A549 (cell line): ENCODE measurements at regions not wholly inside any gene's neighbourhood (a gene's known extent, or its start where the extent isn't known, plus 50 kb on each side); places are given as distances from the start of the nearest gene placed in this dataset.

ENCODE experiments used
- ATAC-seq, 2 experiments: fragments of 200-7000 bp in 1 of 2; fragments of >200 bp in 1 of 2; cut with Nextera tagmentation in 1 of 2; cut with Tn5 transposase in 1 of 2; 3 replicates each; pipeline versions ENCODE4 v1.8.0 to v1.9.1; 2018 to 2020; ENCODE audit warnings: mild to moderate bottlenecking in 1 of 2, moderate library complexity in 1 of 2
- CTCF ChIA-PET: fragments of 300-600 bp; sonication (Branson Sonifier 250); formaldehyde crosslinking; extraction: SDS; loops from one replicate; lab custom pipeline; 2021; ENCODE audit warnings: antibody characterized with exemption, inconsistent platforms; lab: Yijun Ruan, JAX
- POLR2A ChIA-PET: fragments of 350-600 bp; formaldehyde crosslinking; extraction: SDS; loops from one replicate; lab custom pipeline; 2021; ENCODE audit warnings: antibody characterized with exemption, inconsistent platforms; lab: Yijun Ruan, JAX
- DNase-seq, 2 experiments: peaks; one replicate each; pipeline versions ENCODE4 v3.0.0 to v3.0.0-alpha.2; 2011 to 2016; ENCODE audit warnings: low read depth in 1 of 2, low spot score in 1 of 2
- FAIRE-seq: peaks from 2 replicates; lab custom pipeline; 2011; peaks lifted over from hg19 to GRCh38; lab: Jason Lieb, UNC
- H3K27ac ChIP-seq, 2 experiments: fragments of >200 bp; sonication (Bioruptor Twin); formaldehyde crosslinking; 3 replicates each; pipeline ENCODE4 v1.5.1; 2016 to 2017
- H3K4me1 ChIP-seq: fragments of >200 bp; sonication (Bioruptor Twin); formaldehyde crosslinking; 3 replicates; pipeline ENCODE4 v1.6.1; 2016
- H3K4me2 ChIP-seq: fragments of >200 bp; sonication (Bioruptor Twin); formaldehyde crosslinking; 3 replicates; pipeline ENCODE4 v1.6.1; 2016
- H3K4me3 ChIP-seq: fragments of >200 bp; sonication (Bioruptor Twin); formaldehyde crosslinking; 3 replicates; pipeline ENCODE4 v1.5.1; 2016
- H3K9me3 ChIP-seq: fragments of >200 bp; sonication (Bioruptor Twin); formaldehyde crosslinking; 3 replicates; pipeline ENCODE4 v1.6.1; 2016
- BHLHE40 ChIP-seq: IDR thresholded peaks from 2 replicates; pipeline ENCODE4 v1.6.1; 2012; ENCODE audit warnings: low read depth, low read length, inconsistent platforms
- CBX2 ChIP-seq: fragments of 200-600 bp; sonication (generic); IDR thresholded peaks from 2 replicates; pipeline ENCODE4 v1.6.1; 2016; ENCODE audit warnings: low read depth, mild to moderate bottlenecking, borderline replicate concordance
- EHMT2 ChIP-seq: fragments of 200-600 bp; sonication (generic); IDR thresholded peaks from 2 replicates; pipeline ENCODE4 v1.6.1; 2016; ENCODE audit warnings: antibody characterized with exemption, low read depth, mild to moderate bottlenecking, moderate library complexity
- FOSB ChIP-seq: fragments of 250-450 bp; sonication (Bioruptor Pico); IDR thresholded peaks from 2 replicates; pipeline ENCODE4 v1.5.0; 2020; ENCODE audit warnings: mild to moderate bottlenecking, moderate library complexity
- HDAC2 ChIP-seq: fragments of 200-600 bp; sonication (generic); IDR thresholded peaks from 2 replicates; pipeline ENCODE4 v1.6.1; 2016
- HOXB5 ChIP-seq: fragments of 250-450 bp; sonication (Bioruptor Pico); IDR thresholded peaks from 2 replicates; pipeline ENCODE4 v1.5.0; 2020; ENCODE audit warnings: mild to moderate bottlenecking, moderate library complexity
- JUNB ChIP-seq: fragments of >200 bp; sonication (Bioruptor Twin); formaldehyde crosslinking; IDR thresholded peaks from 2 replicates; pipeline ENCODE4 v1.6.1; 2016
- KDM5A ChIP-seq: fragments of 200-600 bp; sonication (generic); IDR thresholded peaks from 2 replicates; pipeline ENCODE4 v1.6.1; 2016; ENCODE audit warnings: antibody characterized with exemption, mild to moderate bottlenecking
- MAZ ChIP-seq: fragments of 150-350 bp; IDR thresholded peaks from 2 replicates; pipeline ENCODE4 v1.6.1; 2014; ENCODE audit warnings: antibody characterized with exemption, low read depth, low read length, borderline replicate concordance
- POLR2A ChIP-seq: IDR thresholded peaks from 2 replicates; pipeline ENCODE4 v1.6.1; 2012; ENCODE audit warnings: mild to moderate bottlenecking, low read length
- POLR2AphosphoS2 ChIP-seq: conservative IDR thresholded peaks from 2 replicates; pipeline ENCODE4 v1.6.1; 2012; ENCODE audit warnings: low read length, improper control_type of control experiment, inconsistent platforms
- RAD21 ChIP-seq, 2 experiments: fragments of >200 bp in 1 of 2; sonication (Bioruptor Twin) in 1 of 2; formaldehyde crosslinking in 1 of 2; IDR thresholded peaks in 1 of 2; conservative IDR thresholded peaks in 1 of 2; 2 replicates in 1 of 2; 3 replicates in 1 of 2; pipeline ENCODE4 v1.6.1; 2012 to 2018; ENCODE audit warnings: inconsistent platforms in 1 of 2
- RCOR1 ChIP-seq: fragments of 150-350 bp; IDR thresholded peaks from 2 replicates; pipeline ENCODE4 v1.6.1; 2014; ENCODE audit warnings: antibody characterized with exemption, low read length, low read depth
- SMC3 ChIP-seq: fragments of >200 bp; sonication (Bioruptor Twin); formaldehyde crosslinking; IDR thresholded peaks from 3 replicates; pipeline ENCODE4 v1.6.1; 2018; ENCODE audit warnings: inconsistent platforms
- TFCP2L1 ChIP-seq: fragments of 250-450 bp; sonication (Bioruptor Pico); IDR thresholded peaks from 2 replicates; pipeline ENCODE4 v1.5.0; 2021; ENCODE audit warnings: mild to moderate bottlenecking
- TP53 ChIP-seq: fragments of 250-450 bp; sonication (Bioruptor Pico); IDR thresholded peaks from 2 replicates; pipeline ENCODE4 v1.5.0; 2021; ENCODE audit warnings: mild to moderate bottlenecking, moderate library complexity
- ZC3H11A ChIP-seq: fragments of 450-650 bp; IDR thresholded peaks from 2 replicates; pipeline ENCODE4 v1.6.1; 2014; ENCODE audit warnings: antibody characterized with exemption, mild to moderate bottlenecking
- ZFP36 ChIP-seq: fragments of 450-650 bp; IDR thresholded peaks from 2 replicates; pipeline ENCODE4 v1.6.1; 2014; ENCODE audit warnings: borderline replicate concordance; ENCODE audit not compliant: partially characterized antibody
- ZNF302 ChIP-seq: fragments of 250-450 bp; sonication (Bioruptor Pico); IDR thresholded peaks from 2 replicates; pipeline ENCODE4 v1.9.0; 2021; ENCODE audit warnings: inconsistent platforms, mild to moderate bottlenecking, moderate library complexity
- ZSCAN20 ChIP-seq: fragments of 250-450 bp; sonication (Bioruptor Pico); IDR thresholded peaks from 2 replicates; pipeline ENCODE4 v1.8.0; 2022; ENCODE audit warnings: mild to moderate bottlenecking, moderate library complexity
- WGBS: methylation state at CpG from one replicate; pipeline ENCODE4 v1.1.6; 2017; ENCODE audit errors: missing lambda C conversion rate; 5-methylcytosine and 5-hydroxymethylcytosine counted together
- TF ChIP-seq, protein P1 (sequence below): fragments of >200 bp; sonication (Bioruptor Twin); formaldehyde crosslinking; IDR thresholded peaks from 3 replicates; pipeline ENCODE4 v1.6.1; 2016
- TF ChIP-seq, protein P2 (sequence below): fragments of 200-600 bp; sonication (generic); IDR thresholded peaks from 2 replicates; pipeline ENCODE4 v1.6.1; 2016; ENCODE audit warnings: antibody characterized with exemption, mild to moderate bottlenecking, moderate library complexity
- TF ChIP-seq, protein P3 (sequence below): fragments of 150-350 bp; IDR thresholded peaks from 2 replicates; pipeline ENCODE4 v1.6.1; 2014; ENCODE audit warnings: low read depth, mild to moderate bottlenecking, low read length
- TF ChIP-seq, protein P4 (sequence below): fragments of 250-450 bp; sonication (Bioruptor Pico); IDR thresholded peaks from 2 replicates; pipeline ENCODE4 v1.5.0; 2020; ENCODE audit warnings: low read depth, mild to moderate bottlenecking, moderate library complexity

DNA sequence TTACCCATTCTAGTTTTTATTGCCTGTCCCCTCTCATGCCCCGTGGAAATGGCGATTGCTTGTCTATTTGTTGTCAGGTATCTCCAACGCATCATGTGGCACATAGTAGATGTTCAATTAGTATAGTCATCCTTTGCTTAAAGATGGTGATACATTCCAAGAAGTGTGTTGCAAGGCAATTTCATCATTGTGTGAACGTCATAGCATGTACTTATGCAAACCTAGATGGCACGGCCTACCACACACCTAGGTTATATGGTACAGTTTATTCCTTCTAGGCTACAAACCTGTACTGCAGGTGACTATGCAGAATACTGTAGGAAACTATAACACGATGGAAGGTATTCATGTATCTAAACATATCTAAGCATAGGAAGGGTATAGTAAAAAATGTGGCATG, 163.9 kb upstream of the DAPK1 start:
- ATAC-seq = no peak
- Histone ChIP-seq H3K4me3 (no peak overlapping the region), H3K4me1 (peaks cover 16% of the 10 kb centered on the region), H3K9me3 (peaks cover 26% of the 10 kb centered on the region), H3K4me2 (no peak overlapping the region), H3K27ac (no peak overlapping the region)
- TF ChIP-seq JUNB (no peak), TP53 (no peak), POLR2A (no peak), RAD21 (conservative IDR thresholded peaks at IDR 0.05 in 1 of 2, IDR thresholded peaks at IDR 0.05 in 1 of 2) (no peak), ZSCAN20 (CRISPR knock-in tag) (no peak), ZC3H11A (no peak), ZFP36 (no peak), POLR2AphosphoS2 (no peak), FOSB (CRISPR knock-in tag) (no peak), KDM5A (no peak), RCOR1 (no peak)
- TF ChIP-seq, protein P1, sequence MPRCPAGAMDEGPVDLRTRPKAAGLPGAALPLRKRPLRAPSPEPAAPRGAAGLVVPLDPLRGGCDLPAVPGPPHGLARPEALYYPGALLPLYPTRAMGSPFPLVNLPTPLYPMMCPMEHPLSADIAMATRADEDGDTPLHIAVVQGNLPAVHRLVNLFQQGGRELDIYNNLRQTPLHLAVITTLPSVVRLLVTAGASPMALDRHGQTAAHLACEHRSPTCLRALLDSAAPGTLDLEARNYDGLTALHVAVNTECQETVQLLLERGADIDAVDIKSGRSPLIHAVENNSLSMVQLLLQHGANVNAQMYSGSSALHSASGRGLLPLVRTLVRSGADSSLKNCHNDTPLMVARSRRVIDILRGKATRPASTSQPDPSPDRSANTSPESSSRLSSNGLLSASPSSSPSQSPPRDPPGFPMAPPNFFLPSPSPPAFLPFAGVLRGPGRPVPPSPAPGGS = no peak
- TF ChIP-seq, protein P2, sequence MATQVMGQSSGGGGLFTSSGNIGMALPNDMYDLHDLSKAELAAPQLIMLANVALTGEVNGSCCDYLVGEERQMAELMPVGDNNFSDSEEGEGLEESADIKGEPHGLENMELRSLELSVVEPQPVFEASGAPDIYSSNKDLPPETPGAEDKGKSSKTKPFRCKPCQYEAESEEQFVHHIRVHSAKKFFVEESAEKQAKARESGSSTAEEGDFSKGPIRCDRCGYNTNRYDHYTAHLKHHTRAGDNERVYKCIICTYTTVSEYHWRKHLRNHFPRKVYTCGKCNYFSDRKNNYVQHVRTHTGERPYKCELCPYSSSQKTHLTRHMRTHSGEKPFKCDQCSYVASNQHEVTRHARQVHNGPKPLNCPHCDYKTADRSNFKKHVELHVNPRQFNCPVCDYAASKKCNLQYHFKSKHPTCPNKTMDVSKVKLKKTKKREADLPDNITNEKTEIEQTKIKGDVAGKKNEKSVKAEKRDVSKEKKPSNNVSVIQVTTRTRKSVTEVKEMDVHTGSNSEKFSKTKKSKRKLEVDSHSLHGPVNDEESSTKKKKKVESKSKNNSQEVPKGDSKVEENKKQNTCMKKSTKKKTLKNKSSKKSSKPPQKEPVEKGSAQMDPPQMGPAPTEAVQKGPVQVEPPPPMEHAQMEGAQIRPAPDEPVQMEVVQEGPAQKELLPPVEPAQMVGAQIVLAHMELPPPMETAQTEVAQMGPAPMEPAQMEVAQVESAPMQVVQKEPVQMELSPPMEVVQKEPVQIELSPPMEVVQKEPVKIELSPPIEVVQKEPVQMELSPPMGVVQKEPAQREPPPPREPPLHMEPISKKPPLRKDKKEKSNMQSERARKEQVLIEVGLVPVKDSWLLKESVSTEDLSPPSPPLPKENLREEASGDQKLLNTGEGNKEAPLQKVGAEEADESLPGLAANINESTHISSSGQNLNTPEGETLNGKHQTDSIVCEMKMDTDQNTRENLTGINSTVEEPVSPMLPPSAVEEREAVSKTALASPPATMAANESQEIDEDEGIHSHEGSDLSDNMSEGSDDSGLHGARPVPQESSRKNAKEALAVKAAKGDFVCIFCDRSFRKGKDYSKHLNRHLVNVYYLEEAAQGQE = no peak
- CTCF ChIA-PET = interaction anchor here (1.9 kb wide), 1 partner anchor 11 kb away, joined by 9 read pairs; no protein-coding TSS in a partner anchor
- POLR2A ChIA-PET = no interaction called here
- WGBS = 65% methylated on average over 6 of the region's 6 CpGs
- DNase-seq = no peak
- FAIRE-seq = no peak

DNA sequence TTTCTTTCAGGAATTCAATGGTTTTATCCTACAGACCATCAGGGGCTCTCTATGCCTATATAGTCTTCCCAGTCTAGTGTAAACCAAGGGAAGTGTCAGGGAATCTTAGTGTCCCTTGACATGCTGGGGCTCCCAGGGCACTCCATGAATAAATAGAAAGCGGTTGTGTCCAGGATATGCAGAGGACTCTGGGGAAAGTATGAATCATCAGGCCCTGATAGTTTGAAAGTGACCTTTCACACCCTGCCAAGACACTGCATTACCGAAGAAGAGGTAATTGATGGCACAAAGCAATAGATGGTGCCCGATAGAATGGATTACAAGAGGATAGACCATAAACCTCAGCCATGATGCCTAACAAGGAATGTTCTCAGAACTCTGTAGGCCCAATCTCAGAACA, 163.3 kb upstream of the DAPK1 start:
- no peak overlapping the region for H3K4me3 ChIP-seq
- H3K4me1 ChIP-seq = peaks cover 17% of the 10 kb centered on the region
- TF ChIP-seq SMC3 (no peak), KDM5A (no peak), POLR2A (no peak), EHMT2 (no peak), RAD21 (conservative IDR thresholded peaks at IDR 0.05 in 1 of 2, IDR thresholded peaks at IDR 0.05 in 1 of 2) (no peak), CBX2 (no peak), ZFP36 (no peak), BHLHE40 (no peak), HOXB5 (CRISPR knock-in tag) (no peak), MAZ (no peak), TP53 (no peak), TFCP2L1 (CRISPR knock-in tag) (no peak), ZNF302 (no peak), HDAC2 (no peak)
- TF ChIP-seq, protein P1 = no peak
- TF ChIP-seq, protein P3, sequence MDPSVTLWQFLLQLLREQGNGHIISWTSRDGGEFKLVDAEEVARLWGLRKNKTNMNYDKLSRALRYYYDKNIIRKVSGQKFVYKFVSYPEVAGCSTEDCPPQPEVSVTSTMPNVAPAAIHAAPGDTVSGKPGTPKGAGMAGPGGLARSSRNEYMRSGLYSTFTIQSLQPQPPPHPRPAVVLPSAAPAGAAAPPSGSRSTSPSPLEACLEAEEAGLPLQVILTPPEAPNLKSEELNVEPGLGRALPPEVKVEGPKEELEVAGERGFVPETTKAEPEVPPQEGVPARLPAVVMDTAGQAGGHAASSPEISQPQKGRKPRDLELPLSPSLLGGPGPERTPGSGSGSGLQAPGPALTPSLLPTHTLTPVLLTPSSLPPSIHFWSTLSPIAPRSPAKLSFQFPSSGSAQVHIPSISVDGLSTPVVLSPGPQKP = no peak
- TF ChIP-seq, protein P4, sequence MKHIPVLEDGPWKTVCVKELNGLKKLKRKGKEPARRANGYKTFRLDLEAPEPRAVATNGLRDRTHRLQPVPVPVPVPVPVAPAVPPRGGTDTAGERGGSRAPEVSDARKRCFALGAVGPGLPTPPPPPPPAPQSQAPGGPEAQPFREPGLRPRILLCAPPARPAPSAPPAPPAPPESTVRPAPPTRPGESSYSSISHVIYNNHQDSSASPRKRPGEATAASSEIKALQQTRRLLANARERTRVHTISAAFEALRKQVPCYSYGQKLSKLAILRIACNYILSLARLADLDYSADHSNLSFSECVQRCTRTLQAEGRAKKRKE (CRISPR knock-in tag) = no peak
- TF ChIP-seq, all 56 proteins: peak for 0
- 69% methylated on average over 3 of the region's 3 CpGs for WGBS
- ChIA-PET POLR2A (no interaction called here), CTCF (interaction anchor here (0.7 to 4.7 kb wide), 5 partner anchors 10 to 345 kb away, joined by 3 to 86 read pairs (median 5); no protein-coding TSS in a partner anchor)
- Histone ChIP-seq H3K9me3 (peaks cover 26% of the 10 kb centered on the region), H3K4me2 (no peak overlapping the region), H3K27ac (no peak overlapping the region)
- ATAC-seq = no peak
- no peak for FAIRE-seq
- no peak for DNase-seq
